IPS-15b (cell line): ENCODE measurements at regions not wholly inside any gene's neighbourhood (a gene's known extent, or its start where the extent isn't known, plus 50 kb on each side); places are given as distances from the start of the nearest gene placed in this dataset.
"Not testable (repeated sequence)": the region's sequence is repeated elsewhere in the genome, so short reads cannot be mapped to it uniquely, and the experiment has no call there.

ENCODE experiments used
- H3K27me3 ChIP-seq: one replicate; pipeline ENCODE4 v1.6.1; 2013; ENCODE audit warnings: low read length; ENCODE audit not compliant: control insufficient read depth, insufficient read depth
- H3K36me3 ChIP-seq: one replicate; pipeline ENCODE4 v1.6.1; 2013; ENCODE audit warnings: low read length; ENCODE audit not compliant: control insufficient read depth, insufficient read depth
- H3K4me1 ChIP-seq: one replicate; pipeline ENCODE4 v1.6.1; 2013; ENCODE audit warnings: mild to moderate bottlenecking, low read length; ENCODE audit not compliant: control insufficient read depth, insufficient read depth
- H3K4me3 ChIP-seq: one replicate; pipeline ENCODE4 v1.5.1; 2013; ENCODE audit warnings: low read depth, low read length
- H3K9ac ChIP-seq: one replicate; pipeline ENCODE4 v1.6.1; 2013; ENCODE audit warnings: low read depth, mild to moderate bottlenecking, low read length
- H3K9me3 ChIP-seq: one replicate; pipeline ENCODE4 v1.6.1; 2013; ENCODE audit warnings: mild to moderate bottlenecking, low read length; ENCODE audit not compliant: control insufficient read depth, insufficient read depth

DNA sequence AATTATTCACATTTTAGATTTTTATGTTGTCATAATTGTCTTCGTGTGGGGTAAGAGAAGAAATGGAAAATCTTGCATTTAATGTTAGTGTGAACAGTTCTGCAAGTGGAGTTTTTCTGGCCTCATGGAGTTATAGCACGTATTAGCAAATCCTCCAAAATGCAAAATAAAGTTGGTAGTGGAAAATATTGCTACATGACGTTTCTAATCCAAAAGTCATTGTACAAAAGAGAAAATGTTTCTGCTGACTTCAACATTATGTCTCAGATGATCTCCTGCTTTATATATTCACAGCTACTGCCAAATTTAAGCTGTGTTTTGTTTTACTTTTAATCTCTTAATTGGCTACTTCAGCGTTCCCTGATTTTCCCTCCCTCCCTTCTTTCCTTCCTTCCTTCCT, 1804.0 kb upstream of the RAG2 start:
- Histone ChIP-seq H3K27me3 (no peaks in the 10 kb centered on the region), H3K4me1 (no peaks in the 10 kb centered on the region), H3K9ac (no peak overlapping the region), H3K4me3 (no peak overlapping the region), H3K9me3 (no peaks in the 10 kb centered on the region), H3K36me3 (no peaks in the 10 kb centered on the region)

DNA sequence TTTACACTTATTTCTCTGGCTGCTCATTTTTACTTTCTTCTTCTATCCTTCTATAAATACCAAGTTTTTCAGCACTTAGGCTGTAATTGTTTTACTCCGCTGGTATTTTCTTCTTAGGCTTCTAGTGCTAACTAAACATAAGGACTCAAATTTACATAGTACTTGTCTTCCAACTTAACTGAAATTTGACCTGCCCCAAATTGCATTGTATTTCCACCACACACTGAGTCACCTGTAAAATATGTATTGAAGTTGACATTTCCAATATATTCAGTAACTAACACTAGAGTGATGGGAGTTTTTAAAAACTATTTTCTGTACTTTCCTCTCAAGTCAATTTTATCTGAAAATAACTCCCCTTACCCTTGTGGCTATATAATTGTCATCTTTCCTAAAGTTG, 1794.1 kb upstream of the RAG2 start:
- Histone ChIP-seq H3K4me3 (no peak overlapping the region), H3K27me3 (no peaks in the 10 kb centered on the region), H3K9ac (no peak overlapping the region), H3K36me3 (no peaks in the 10 kb centered on the region), H3K4me1 (peaks cover 7% of the 10 kb centered on the region), H3K9me3 (no peaks in the 10 kb centered on the region)

DNA sequence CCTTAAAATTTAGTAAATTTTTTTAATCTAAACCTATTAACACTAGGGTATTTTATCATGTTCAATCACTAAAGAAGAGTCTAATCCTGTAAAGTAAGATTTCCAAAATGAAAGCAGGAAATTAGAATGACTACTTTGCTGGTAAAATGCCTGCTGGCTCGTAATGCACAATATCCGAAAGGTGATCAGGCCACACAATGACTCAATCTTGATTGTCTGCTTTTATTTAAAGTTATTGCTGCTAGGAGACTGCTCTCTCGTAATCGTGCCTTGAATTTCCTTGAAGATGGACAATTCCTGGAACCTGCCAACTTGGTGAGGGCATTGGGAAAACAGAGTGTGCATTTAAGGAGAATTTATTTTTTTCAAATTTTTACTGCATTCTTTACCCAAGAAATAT, 1786.5 kb upstream of the RAG2 start:
- Histone ChIP-seq H3K9me3 (no peaks in the 10 kb centered on the region), H3K4me3 (no peak overlapping the region), H3K9ac (no peak overlapping the region), H3K4me1 (no peaks in the 10 kb centered on the region), H3K27me3 (no peaks in the 10 kb centered on the region), H3K36me3 (no peaks in the 10 kb centered on the region)

DNA sequence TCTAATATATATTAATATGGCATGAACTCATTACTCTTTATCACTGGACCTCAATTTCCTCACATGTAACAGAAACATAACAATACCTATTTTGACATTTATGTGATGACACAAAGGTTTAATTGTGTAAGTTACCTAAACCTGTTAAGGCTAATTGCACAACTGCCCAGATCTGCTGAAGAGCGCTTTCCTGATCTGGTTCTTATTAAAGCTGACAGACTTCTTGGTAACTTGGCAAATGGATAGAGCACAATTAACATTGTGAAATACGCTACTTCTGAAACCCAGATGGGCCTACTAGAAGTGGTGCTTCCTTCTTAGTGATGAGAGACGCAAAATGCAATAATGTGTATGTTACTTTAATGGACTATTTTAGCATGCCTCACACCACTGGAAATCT, 1767.2 kb upstream of the RAG2 start:
- no peaks in the 10 kb centered on the region for H3K27me3 ChIP-seq
- no peaks in the 10 kb centered on the region for H3K4me1 ChIP-seq
- H3K9me3 ChIP-seq, result no peaks in the 10 kb centered on the region
- H3K9ac ChIP-seq, result no peak overlapping the region
- no peak overlapping the region for H3K4me3 ChIP-seq
- H3K36me3 ChIP-seq, result no peaks in the 10 kb centered on the region

DNA sequence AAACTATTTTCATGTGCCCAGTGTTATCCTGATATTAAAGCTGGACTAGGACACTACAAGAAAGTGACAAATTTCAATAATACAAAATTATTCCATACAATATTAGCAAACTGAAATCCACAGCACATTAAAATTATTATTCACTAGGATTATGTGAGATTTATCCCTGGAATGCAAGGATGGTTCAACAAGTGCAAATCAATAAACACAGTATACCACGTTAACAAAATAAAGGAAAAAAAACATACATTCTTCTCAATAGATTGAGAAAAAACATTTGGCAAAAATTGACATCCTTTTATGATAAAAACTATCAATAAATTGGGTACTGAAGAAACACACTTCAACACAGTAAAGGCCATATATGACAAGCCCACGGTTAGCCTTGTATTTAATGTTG, 1758.2 kb upstream of the RAG2 start:
- H3K4me1 ChIP-seq, result no peaks in the 10 kb centered on the region
- no peak overlapping the region for H3K4me3 ChIP-seq
- H3K9me3 ChIP-seq, result no peaks in the 10 kb centered on the region
- no peak overlapping the region for H3K9ac ChIP-seq
- H3K36me3 ChIP-seq, result no peaks in the 10 kb centered on the region
- H3K27me3 ChIP-seq, result no peaks in the 10 kb centered on the region

DNA sequence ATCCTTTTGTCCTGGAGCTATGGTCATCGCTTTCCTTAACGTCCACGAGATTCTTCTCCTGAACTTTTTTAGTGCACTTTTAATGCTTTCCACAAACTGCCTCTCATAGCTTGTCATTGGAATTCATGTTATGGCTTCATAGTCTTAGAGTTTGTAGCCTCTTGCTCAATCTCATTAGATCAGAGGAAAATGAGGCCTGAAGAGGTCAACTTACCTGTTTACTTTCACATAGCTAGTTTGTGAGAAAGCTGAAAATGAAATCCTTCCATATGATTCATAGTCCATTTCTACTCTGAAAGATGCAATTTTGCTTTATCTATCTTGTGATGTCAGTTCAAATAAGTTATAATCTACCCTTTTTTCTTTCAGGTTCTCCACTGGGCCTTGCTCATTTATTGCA, 1747.2 kb upstream of the RAG2 start:
- Histone ChIP-seq H3K4me1 (no peaks in the 10 kb centered on the region), H3K27me3 (no peaks in the 10 kb centered on the region), H3K9me3 (peaks cover 2% of the 10 kb centered on the region), H3K36me3 (no peaks in the 10 kb centered on the region), H3K4me3 (no peak overlapping the region), H3K9ac (no peak overlapping the region)

DNA sequence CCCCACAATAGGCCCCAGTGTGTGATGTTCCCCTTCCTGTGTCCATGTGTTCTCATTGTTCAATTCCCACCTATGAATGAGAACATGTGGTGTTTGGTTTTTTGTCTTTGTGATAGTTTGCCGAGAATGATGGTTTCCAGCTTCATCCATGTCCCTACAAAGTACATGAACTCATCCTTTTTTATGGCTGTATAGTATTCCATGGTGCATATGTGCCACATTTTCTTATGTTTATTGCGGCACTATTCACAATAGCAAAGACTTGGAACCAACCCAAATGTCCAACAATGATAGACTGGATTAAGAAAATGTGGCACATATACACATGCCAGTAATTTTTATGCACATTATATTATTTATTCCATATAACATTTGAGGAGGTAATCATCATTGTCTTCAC, 1743.6 kb upstream of the RAG2 start:
- not testable (repeated sequence) for H3K4me3 ChIP-seq, H3K9ac ChIP-seq, H3K36me3 ChIP-seq, H3K4me1 ChIP-seq, H3K9me3 ChIP-seq, H3K27me3 ChIP-seq

DNA sequence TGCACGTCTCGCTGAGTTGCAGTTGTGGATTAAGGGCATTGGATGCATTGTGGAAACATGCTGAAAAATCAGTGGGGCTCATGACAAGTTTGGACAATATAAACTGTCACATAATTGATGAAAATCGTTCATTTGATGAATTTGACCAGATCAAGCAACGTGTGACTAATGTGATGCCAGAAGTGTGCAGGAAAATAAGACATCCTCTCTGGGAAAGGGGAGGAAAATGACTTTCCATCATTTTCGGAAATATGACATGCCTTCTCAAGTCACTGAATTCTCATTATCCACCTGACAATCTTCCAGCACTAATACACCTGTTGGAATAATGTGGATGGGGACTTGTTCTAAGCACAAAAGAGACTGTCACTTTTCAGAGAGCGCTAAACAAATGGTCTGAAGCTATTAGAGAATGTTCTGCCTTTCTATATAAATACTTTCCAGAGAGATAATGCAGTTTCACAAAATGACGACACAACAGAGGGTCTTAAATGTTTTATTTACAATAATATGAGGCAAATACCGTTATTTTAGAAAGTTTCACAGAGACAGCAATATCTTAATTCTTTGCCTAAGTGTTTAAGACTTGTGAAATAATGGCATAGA, 1741.9 kb upstream of the RAG2 start:
- Histone ChIP-seq H3K4me3 (no peak overlapping the region), H3K27me3 (no peaks in the 10 kb centered on the region), H3K9ac (no peak overlapping the region), H3K9me3 (no peaks in the 10 kb centered on the region), H3K36me3 (no peaks in the 10 kb centered on the region), H3K4me1 (no peaks in the 10 kb centered on the region)

DNA sequence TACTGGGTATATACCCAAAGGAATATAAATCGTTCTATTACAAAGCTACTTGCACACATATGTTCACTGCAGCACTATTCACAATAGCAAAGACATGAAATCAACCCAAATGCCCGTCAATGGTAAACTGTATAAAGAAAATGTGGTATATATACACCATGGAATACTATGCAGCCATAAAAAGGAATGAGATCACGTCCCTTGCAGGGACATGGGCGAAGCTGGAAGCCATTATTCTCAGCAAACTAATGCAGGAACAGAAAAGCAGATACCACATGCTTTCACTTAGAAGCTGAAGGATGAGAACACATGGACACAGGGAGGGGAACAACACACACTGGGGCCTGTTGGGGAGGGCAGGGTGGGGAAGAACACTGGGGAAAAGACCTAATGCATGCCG, 1740.0 kb upstream of the RAG2 start:
- not testable (repeated sequence) for H3K36me3 ChIP-seq, H3K9me3 ChIP-seq, H3K27me3 ChIP-seq, H3K4me3 ChIP-seq, H3K4me1 ChIP-seq, H3K9ac ChIP-seq

DNA sequence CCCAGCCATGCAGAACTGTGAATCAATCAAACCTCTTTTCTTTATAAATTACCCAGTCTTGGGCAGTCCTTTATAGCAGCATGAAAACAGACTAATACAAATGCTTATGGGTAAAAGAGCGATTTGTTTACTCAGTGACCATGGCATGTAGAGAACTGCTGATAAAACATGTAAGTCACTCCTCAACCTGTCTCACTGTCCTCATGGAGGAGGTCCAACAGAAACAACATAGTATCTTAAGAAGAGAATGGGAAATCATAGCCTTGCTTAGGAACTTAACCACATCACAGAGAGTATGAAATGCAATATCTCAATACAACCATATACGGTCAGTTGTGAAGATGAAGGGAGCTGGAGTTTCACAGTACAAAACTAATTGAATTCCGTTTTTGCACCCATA, 1734.0 kb upstream of the RAG2 start:
- no peaks in the 10 kb centered on the region for H3K27me3 ChIP-seq
- H3K9me3 ChIP-seq, result no peaks in the 10 kb centered on the region
- no peak overlapping the region for H3K4me3 ChIP-seq
- H3K4me1 ChIP-seq, result no peaks in the 10 kb centered on the region
- H3K36me3 ChIP-seq, result no peaks in the 10 kb centered on the region
- H3K9ac ChIP-seq, result no peak overlapping the region

DNA sequence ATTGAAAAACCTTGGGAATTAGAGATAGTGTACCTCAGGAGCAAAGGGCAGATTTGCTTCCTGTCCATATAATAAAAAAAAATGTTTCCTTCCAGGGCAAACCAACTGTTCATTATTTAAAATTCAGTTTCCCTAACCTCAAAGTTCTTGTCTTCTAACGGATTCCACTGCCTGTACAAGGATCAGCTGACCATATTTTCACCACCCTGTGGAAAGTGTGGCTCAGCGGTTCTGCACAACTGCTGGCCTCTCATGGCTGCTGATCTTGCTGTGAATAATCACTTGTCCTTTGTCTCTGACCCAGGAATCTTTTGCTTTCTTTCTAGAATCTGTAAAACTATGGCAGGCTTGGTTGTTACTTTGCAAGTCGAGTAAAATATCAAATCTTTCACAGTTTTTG, 1732.5 kb upstream of the RAG2 start:
- Histone ChIP-seq H3K36me3 (no peaks in the 10 kb centered on the region), H3K27me3 (no peaks in the 10 kb centered on the region), H3K9me3 (no peaks in the 10 kb centered on the region), H3K4me3 (no peak overlapping the region), H3K4me1 (peaks cover 5% of the 10 kb centered on the region), H3K9ac (no peak overlapping the region)

DNA sequence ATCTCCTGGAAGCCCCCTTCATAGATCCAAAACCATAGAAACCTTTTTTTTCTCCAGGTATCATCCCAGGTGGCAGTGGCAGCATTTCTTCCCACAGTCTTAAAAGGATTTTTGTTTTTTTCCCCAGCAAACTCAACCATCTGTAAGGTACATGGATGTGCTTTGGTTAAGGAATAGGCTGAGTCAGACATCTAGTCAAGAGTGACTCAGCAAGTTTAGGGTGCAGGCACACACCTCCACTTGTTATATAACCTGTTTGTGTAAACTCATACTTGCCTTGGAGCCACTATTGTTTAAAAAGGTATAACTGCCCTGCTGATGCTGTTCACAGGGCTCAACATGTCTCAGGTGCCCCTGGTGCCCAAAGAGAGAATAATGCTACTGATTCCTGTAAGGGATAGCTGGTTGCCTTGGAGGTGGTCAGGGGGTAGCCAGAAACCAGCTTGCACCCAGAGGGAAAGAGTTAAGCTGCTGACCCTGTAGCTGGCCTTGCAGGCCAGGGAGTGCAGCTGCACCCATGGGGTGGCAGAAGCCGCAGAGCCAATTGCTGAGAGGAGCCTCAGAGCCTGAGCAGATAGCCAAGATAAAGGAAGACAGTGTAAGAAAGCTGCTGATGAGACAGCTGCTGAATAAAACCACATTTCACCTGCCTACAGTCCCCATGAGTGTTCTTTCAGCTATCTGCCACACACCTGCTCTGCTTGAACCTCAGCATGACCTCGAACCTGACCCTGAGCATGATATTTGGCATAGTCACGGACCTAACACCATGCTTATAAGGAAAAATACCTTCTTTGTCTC, 1726.1 kb upstream of the RAG2 start:
- no peaks in the 10 kb centered on the region for H3K9me3 ChIP-seq
- no peaks in the 10 kb centered on the region for H3K36me3 ChIP-seq
- no peak overlapping the region for H3K9ac ChIP-seq
- H3K27me3 ChIP-seq, result no peaks in the 10 kb centered on the region
- H3K4me1 ChIP-seq, result peaks cover 9% of the 10 kb centered on the region
- no peak overlapping the region for H3K4me3 ChIP-seq
